ENCODE measurements at regions not wholly inside any gene's neighbourhood (a gene's known extent, or its start where the extent isn't known, plus 50 kb on each side); places are given as distances from the start of the nearest gene placed in this dataset.
"Not testable (repeated sequence)": the region's sequence is repeated elsewhere in the genome, so short reads cannot be mapped to it uniquely, and the experiment has no call there.

DNA sequence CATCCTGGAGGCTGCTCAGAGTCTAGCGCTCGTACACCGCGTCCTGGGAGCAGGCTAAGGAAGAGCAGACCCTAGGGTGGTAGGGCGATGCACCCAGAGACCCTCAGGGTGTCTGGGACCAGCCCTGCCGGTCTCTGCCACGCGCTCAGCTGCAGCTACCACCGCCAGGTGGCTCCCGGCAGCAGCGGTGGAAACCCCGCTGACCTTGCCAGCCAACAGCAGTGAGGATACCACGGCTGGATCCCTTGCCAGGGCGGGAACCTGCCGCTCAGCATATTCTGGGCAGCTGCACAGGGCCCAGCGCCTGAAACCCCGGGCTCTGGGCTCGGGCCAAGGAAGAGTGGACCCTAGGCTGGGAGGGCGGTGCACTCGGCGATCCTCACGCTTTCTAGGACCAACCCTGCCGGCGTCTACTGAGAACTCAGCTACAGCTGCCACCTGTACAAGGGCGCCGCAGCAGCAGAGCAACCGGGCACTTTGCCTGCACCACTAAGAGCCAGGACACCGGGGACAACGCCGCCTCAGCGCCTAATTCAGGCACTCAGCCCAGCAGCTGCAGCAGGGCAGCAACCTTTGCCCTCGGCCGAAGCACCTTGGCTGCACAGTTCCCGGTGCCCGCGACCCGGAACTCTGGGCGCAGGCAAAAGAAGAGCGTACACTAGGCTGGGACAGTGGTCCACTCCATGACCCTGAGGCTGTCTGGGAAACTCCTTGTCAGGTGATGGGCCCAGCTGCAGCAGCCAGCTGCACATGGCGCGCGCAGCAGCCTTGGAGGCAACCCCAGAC lies 80.8 kb downstream of the POTEB2 start:
- not testable (repeated sequence) for ATAC-seq, H3K4me1 Mint-ChIP-seq, H3K27me3 Mint-ChIP-seq, H3K27ac Mint-ChIP-seq, H3K9me3 Mint-ChIP-seq, H3K4me3 Mint-ChIP-seq, H3K36me3 Mint-ChIP-seq

DNA sequence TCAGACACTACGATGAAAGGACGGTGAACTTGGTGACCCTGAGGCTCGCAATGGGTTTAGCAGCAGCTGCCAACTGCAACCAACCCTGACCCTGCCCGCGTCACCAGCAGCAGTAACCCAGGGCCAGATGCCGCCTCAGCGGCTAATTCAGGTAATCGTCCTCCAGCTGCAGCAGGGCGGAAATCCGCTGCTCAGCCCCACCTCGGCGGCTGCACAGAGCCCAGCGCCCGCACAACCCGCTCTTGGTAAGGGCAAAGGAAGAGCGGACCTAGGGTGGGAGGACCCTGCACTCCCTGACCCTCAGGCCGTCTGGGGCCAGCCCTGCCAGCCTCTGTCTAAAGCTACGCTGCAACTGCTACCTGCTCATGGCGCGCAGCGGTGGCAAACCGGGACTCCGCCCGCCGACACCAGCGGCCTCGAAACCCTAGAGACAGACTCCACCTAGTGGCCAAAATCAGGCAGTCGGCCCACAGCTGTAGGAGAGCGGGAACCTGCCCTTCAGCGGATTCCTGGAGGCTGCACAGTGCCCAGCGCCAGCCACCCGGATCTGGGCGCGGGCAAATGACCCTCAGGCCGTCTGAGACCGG lies 82.4 kb downstream of the POTEB2 start:
- H3K9me3 Mint-ChIP-seq, H3K27me3 Mint-ChIP-seq, H3K4me3 Mint-ChIP-seq, H3K27ac Mint-ChIP-seq, ATAC-seq, H3K36me3 Mint-ChIP-seq, H3K4me1 Mint-ChIP-seq: not testable (repeated sequence)

DNA sequence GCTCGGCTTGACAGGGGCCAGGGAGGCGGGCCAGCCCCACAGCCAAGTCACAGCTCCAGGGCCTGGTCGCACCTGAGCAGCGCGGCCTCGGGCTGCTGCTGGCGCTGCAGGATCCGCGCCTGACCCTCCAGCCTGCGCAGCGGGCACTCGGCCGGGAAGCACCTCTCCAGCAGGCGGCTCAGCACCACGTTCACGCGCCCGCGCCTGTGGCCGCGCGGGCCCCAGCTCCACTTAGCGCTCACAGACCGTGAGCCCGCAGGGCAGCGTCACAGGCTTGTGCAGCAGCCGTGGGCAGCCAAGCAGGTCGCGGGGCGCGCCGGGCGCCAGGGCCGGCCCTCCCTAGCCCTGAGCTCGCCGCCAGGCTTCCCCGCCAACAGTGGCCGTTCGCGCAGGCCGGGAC lies 90.7 kb downstream of the POTEB2 start:
- H3K9me3 Mint-ChIP-seq, ATAC-seq, H3K4me3 Mint-ChIP-seq, H3K36me3 Mint-ChIP-seq, H3K27ac Mint-ChIP-seq, H3K4me1 Mint-ChIP-seq, H3K27me3 Mint-ChIP-seq: not testable (repeated sequence)

DNA sequence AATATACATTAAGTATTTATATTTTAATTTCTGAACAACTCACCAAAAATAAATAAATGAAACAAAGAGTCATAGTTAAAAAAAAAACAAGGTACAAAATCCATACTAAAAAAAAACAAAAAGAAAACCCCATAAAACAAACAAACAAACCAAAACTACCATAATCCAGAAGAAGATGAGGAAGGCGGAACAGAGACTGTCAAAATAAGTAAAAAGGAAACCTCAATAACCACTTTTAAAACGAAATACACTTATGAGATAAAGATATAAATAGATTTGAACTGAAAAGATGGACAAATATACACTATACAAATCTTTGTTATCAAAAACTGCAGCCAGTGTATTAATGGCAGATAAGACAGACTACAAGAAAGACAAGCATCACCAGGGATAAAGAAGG lies 98.2 kb downstream of the POTEB2 start:
- H3K27ac Mint-ChIP-seq, H3K9me3 Mint-ChIP-seq, ATAC-seq, H3K36me3 Mint-ChIP-seq, H3K4me3 Mint-ChIP-seq, H3K4me1 Mint-ChIP-seq, H3K27me3 Mint-ChIP-seq: not testable (repeated sequence)

DNA sequence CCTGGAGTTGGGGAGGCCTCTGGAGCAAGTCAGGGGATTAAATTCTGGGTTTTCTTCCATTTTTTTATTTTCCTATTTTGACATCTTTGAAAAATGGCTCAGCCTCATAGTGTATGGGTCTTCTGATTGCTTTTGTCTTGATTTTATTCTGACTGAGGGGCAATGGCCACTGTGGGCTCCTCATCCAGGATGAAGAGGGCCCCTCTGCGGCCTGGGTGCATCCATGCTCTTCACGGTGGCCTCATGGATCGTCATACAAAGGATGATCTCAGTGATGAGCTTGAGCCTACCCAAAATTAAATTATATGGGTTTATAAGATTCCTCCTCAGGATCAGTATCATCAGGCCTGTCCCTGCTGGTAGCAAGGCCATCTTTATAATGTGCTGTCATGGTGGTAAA lies 103.7 kb downstream of the POTEB2 start:
- H3K27me3 Mint-ChIP-seq, H3K4me1 Mint-ChIP-seq, H3K27ac Mint-ChIP-seq, H3K9me3 Mint-ChIP-seq, H3K36me3 Mint-ChIP-seq, H3K4me3 Mint-ChIP-seq, ATAC-seq: not testable (repeated sequence)

DNA sequence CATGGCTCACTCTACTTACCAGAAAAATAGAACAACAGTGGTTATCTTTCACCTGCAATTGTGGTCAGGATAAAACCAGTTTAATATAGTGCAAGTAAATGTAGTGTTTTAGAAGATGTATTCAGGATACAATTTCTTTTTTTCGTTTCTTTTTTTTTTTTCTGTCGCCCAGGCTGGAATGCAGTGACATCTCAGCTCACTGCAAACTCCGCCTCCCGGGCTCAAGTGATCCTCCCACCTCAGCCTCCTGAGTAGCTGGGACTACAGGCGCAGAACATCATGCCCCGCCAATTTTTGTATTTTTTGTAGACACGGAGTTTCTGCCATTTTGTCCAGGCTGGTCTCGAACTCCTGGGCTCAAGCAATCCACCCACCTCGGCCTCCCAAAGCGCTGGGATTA lies 109.7 kb downstream of the POTEB2 start:
- not testable (repeated sequence) for ATAC-seq, H3K4me3 Mint-ChIP-seq, H3K9me3 Mint-ChIP-seq, H3K27ac Mint-ChIP-seq, H3K36me3 Mint-ChIP-seq, H3K4me1 Mint-ChIP-seq, H3K27me3 Mint-ChIP-seq

DNA sequence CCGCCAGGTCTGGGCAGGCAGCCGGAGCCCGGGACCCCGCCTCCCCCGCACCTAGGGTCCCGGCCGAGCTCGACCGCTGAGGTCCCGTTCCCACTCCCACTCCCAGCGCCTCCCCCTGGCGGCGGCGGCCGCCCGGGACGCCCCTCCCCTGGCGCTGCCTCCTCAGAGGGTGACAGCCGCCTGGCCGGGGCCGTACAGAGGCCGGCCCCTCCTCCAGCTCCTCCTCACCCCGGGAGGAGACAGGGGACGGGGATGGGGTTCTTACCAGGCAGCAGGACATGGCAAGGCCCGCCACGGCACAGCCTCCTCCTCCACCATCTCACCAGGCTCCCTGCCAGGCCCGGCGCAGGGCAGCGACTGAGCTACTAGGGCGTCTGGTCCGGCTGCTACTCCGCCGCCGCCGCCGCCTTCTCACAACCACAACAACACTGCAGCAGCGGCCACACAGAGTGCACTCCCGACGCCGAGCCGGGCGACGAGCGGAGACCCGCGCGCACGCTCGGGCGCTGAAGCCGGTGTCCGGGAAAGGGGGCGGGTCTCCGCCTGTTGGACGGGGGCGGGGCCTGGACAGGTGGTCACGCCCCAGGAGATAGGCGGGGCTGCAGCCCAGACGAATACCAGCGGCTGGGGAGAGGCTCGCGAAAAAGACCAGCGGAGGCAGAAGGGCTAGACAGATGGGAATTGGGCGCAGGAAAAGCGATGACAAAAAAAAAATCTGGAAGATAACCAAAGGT lies 110.3 kb downstream of the POTEB2 start:
- not testable (repeated sequence) for H3K4me3 Mint-ChIP-seq, H3K27ac Mint-ChIP-seq, H3K9me3 Mint-ChIP-seq, H3K4me1 Mint-ChIP-seq, H3K27me3 Mint-ChIP-seq, H3K36me3 Mint-ChIP-seq
- peak; percentile 60 for ATAC-seq

DNA sequence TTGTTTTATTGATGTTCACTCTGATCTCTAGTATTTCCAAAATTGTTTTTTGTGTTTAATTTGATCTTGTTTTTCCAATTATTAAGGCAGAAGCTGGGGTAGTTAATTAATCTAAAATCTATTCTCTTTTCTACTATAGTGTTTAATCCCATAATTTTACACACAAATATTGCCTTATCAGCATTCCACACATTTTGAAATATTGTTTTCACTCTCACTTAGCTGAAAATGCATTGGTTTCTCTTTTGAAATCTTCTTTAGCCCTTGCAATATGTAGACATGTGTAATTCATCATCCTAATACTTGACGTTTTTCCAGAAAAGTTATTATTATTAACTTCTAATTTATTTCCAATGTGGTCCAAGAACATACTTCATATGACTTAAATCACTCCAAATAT lies 132.6 kb downstream of the POTEB2 start:
- H3K4me1 Mint-ChIP-seq, H3K9me3 Mint-ChIP-seq, ATAC-seq, H3K27me3 Mint-ChIP-seq, H3K27ac Mint-ChIP-seq, H3K36me3 Mint-ChIP-seq, H3K4me3 Mint-ChIP-seq: not testable (repeated sequence)
